ENCODE measurements at regions not wholly inside any gene's neighbourhood (a gene's known extent, or its start where the extent isn't known, plus 50 kb on each side); places are given as distances from the start of the nearest gene placed in this dataset.

GRCh38 chr7:8913682-8914081 lies 480.3 kb downstream of the NXPH1 start:
- TF ChIP-seq TAF1 (IDR thresholded peaks at IDR 0.05; ENCODE audit: borderline replicate concordance, insufficient read depth, low read length) = no peak
- TF ChIP-seq REST (IDR thresholded peaks at IDR 0.05; ENCODE audit: insufficient read depth in 1 of 2, low read depth in 2 of 2, low read length in 2 of 2) = no peak

Data from PFSK-1 (cell line).